ENCODE measurements at regions not wholly inside any gene's neighbourhood (a gene's known extent, or its start where the extent isn't known, plus 50 kb on each side); places are given as distances from the start of the nearest gene placed in this dataset.

DNA sequence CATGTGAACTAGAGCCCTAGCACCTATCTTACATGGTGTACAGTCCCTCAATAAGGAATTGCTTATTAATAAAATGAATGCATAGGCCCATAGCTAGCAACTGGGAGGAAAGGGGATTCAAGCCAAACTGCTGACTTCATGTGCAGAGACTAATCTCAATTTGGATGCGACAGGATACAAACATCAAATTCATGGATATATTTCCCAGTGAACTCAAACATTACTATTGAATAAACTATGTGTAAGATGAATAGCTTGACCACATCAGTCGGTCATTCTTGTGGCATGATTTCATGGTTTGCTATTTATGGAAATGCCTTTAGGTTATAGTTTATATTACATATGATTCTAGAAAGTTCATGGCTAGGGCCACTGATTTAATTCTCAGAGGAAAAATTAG lies 268.6 kb upstream of the SLITRK3 start:
- TF ChIP-seq, protein P1, sequence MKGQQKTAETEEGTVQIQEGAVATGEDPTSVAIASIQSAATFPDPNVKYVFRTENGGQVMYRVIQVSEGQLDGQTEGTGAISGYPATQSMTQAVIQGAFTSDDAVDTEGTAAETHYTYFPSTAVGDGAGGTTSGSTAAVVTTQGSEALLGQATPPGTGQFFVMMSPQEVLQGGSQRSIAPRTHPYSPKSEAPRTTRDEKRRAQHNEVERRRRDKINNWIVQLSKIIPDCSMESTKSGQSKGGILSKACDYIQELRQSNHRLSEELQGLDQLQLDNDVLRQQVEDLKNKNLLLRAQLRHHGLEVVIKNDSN (IDR thresholded peaks at IDR 0.05), result no peak
- TF ChIP-seq EP300 (IDR thresholded peaks at IDR 0.05; ENCODE audit: borderline replicate concordance), result no peak

Data from Ishikawa (cell line).